H1 (cell line): ENCODE measurements at regions not wholly inside any gene's neighbourhood (a gene's known extent, or its start where the extent isn't known, plus 50 kb on each side); places are given as distances from the start of the nearest gene placed in this dataset.

Source experiments
- CHD7 ChIP-seq: fragments of 300-600 bp; sonication (generic); IDR thresholded peaks from 2 replicates; pipeline ENCODE4 v1.7.1; 2012; ENCODE audit warnings: low read length, moderate library complexity, mild to moderate bottlenecking, inconsistent platforms; ENCODE audit not compliant: insufficient replicate concordance
- PHF8 ChIP-seq: fragments of 200-600 bp; sonication (generic); conservative IDR thresholded peaks from 2 replicates; pipeline ENCODE4 v1.7.1; 2012; ENCODE audit warnings: low read depth, mild to moderate bottlenecking, inconsistent platforms, low read length, moderate library complexity
- YY1 ChIP-seq: IDR thresholded peaks from 2 replicates; pipeline ENCODE4 v1.6.1; 2011; ENCODE audit warnings: low read depth, mild to moderate bottlenecking, low read length

DNA sequence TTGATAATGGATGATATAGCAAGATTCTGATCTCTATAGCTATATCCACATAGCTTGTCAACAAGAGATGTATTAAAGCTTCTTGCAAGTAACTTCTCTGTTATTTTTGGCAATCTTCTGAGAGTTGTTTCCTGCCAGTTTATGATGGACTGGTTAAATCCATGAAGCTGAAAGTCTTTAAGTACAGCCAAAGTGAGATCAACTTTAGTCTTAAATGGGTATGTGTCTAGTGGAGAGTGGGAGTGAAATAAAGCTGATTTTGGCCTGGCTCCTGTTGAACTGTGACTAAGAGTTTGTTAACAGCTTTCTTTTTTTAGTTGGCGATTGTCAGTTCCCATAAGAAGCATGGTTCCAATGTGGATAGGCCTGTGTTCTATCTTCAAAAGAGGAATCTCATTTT, 350.9 kb upstream of the PCSK5 start (continued):
- TF ChIP-seq CHD7 = no peak
- no peak for TF ChIP-seq YY1
- TF ChIP-seq PHF8 = no peak
